ENCODE measurements at regions not wholly inside any gene's neighbourhood (a gene's known extent, or its start where the extent isn't known, plus 50 kb on each side); places are given as distances from the start of the nearest gene placed in this dataset.

DNA sequence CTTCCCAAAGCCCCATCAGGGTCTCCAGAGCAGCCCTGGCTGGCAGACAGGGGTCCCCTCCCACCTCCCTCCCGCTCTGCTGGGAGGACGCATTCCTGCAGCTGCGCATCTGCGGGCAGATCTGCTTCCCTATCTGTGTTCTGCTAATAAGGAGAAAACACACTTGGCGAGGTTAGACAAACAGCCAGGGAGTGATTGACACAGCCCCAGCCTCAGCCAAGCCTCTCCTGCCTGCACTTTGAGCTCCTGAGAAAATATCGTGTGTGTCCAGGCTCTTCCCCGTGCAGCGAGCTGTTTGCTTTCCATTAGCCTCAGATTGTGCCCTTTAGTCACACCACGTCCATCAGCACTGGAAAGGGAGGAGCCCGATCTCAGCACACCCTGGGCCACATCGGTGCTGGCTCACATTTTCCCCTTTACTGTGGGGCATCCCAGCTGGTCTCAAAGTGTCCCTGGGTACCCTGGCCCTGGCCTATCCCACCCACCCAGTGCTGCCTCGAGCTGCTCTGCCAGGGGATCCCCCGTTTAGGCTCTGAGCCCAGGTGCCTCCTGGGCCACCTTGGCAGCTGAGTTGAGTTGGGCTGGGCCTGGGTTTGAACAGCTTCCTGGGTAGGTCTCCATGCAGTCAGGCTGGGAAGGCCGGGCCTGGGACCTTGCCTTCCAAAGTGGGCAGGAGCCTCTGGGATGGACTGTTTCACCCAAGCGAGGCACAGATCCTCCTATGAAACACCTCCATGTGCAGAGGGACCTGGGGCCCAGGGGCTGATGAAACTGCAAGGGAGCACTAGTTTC is 61.1 kb downstream of the BARX1 start:
- TF ChIP-seq, protein P1, sequence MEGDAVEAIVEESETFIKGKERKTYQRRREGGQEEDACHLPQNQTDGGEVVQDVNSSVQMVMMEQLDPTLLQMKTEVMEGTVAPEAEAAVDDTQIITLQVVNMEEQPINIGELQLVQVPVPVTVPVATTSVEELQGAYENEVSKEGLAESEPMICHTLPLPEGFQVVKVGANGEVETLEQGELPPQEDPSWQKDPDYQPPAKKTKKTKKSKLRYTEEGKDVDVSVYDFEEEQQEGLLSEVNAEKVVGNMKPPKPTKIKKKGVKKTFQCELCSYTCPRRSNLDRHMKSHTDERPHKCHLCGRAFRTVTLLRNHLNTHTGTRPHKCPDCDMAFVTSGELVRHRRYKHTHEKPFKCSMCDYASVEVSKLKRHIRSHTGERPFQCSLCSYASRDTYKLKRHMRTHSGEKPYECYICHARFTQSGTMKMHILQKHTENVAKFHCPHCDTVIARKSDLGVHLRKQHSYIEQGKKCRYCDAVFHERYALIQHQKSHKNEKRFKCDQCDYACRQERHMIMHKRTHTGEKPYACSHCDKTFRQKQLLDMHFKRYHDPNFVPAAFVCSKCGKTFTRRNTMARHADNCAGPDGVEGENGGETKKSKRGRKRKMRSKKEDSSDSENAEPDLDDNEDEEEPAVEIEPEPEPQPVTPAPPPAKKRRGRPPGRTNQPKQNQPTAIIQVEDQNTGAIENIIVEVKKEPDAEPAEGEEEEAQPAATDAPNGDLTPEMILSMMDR (IDR thresholded peaks at IDR 0.05) = no peak
- no peak for TF ChIP-seq EP300 (IDR thresholded peaks at IDR 0.05)
